HEK293 (cell line): ENCODE measurements at regions not wholly inside any gene's neighbourhood (a gene's known extent, or its start where the extent isn't known, plus 50 kb on each side); places are given as distances from the start of the nearest gene placed in this dataset.

Experiments used
- PRDM1 ChIP-seq: fragments of 450-650 bp; formaldehyde crosslinking; IDR thresholded peaks from 2 replicates; pipeline ENCODE4; 2016; ENCODE audit warnings: missing biosample characterization, missing genetic modification characterization
- ZBTB7A ChIP-seq: fragments of 450-650 bp; formaldehyde crosslinking; IDR thresholded peaks from 2 replicates; pipeline ENCODE4 v1.5.1; 2016; ENCODE audit warnings: low read depth, missing biosample characterization, missing genetic modification characterization
- ZFP37 ChIP-seq: fragments of 450-650 bp; formaldehyde crosslinking; IDR thresholded peaks from 2 replicates; pipeline ENCODE4 v1.5.1; 2016; ENCODE audit warnings: missing biosample characterization, missing genetic modification characterization
- ZNF23 ChIP-seq: fragments of 450-650 bp; formaldehyde crosslinking; IDR thresholded peaks from 2 replicates; pipeline ENCODE4 v1.5.1; 2016; ENCODE audit warnings: missing biosample characterization, missing genetic modification characterization, borderline replicate concordance
- ZNF24 ChIP-seq: fragments of 450-650 bp; formaldehyde crosslinking; IDR thresholded peaks from 2 replicates; pipeline ENCODE4 v1.5.1; 2016; ENCODE audit warnings: missing biosample characterization, missing genetic modification characterization
- ZNF623 ChIP-seq: fragments of 450-650 bp; formaldehyde crosslinking; IDR thresholded peaks from 2 replicates; pipeline ENCODE4 v1.5.1; 2016; ENCODE audit warnings: missing biosample characterization, missing genetic modification characterization
- ZNF747 ChIP-seq: fragments of 450-650 bp; formaldehyde crosslinking; IDR thresholded peaks from 2 replicates; pipeline ENCODE4 v1.5.1; 2016; ENCODE audit warnings: missing biosample characterization, missing genetic modification characterization
- ZNF830 ChIP-seq: fragments of 450-650 bp; IDR thresholded peaks from 2 replicates; pipeline ENCODE4 v1.5.0; 2018; ENCODE audit warnings: missing biosample characterization, missing genetic modification characterization, low read depth, mild to moderate bottlenecking, moderate library complexity
- TF ChIP-seq, protein P1 (sequence below): fragments of 450-650 bp; formaldehyde crosslinking; IDR thresholded peaks from 2 replicates; pipeline ENCODE4 v1.5.1; 2016; ENCODE audit warnings: missing biosample characterization, missing genetic modification characterization
- TF ChIP-seq, protein P2 (sequence below): fragments of 450-650 bp; formaldehyde crosslinking; IDR thresholded peaks from 2 replicates; pipeline ENCODE4 v1.5.1; 2016; ENCODE audit warnings: missing biosample characterization, missing genetic modification characterization
- TF ChIP-seq, protein P3 (sequence below): IDR thresholded peaks from 2 replicates; pipeline ENCODE4 v1.6.1; 2011; ENCODE audit warnings: mild to moderate bottlenecking, low read depth, low read length, borderline replicate concordance
- TF ChIP-seq, protein P4 (sequence below): fragments of 450-650 bp; formaldehyde crosslinking; IDR thresholded peaks from 2 replicates; pipeline ENCODE4 v1.5.1; 2016; ENCODE audit warnings: missing biosample characterization, missing genetic modification characterization

DNA sequence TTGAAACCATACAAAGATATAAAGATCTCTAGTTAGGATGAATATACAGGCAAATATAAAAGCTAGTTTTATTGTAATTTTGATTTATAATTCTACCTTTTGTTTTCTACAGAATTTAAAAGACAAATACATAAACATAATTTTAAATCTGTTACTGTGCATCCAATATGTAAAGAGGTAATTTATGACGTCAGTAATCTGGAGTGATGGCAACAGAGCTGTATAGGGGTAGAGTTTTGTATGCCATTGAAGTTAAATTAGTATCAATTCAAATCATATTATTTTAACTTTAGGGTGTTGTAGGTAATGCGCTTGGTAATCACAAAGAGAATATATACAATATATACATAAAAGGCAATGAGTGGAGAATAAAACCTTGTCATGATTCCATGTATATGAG lies 183.7 kb upstream of the ARHGAP24 start:
- TF ChIP-seq ZNF747, result no peak
- TF ChIP-seq, protein P1, sequence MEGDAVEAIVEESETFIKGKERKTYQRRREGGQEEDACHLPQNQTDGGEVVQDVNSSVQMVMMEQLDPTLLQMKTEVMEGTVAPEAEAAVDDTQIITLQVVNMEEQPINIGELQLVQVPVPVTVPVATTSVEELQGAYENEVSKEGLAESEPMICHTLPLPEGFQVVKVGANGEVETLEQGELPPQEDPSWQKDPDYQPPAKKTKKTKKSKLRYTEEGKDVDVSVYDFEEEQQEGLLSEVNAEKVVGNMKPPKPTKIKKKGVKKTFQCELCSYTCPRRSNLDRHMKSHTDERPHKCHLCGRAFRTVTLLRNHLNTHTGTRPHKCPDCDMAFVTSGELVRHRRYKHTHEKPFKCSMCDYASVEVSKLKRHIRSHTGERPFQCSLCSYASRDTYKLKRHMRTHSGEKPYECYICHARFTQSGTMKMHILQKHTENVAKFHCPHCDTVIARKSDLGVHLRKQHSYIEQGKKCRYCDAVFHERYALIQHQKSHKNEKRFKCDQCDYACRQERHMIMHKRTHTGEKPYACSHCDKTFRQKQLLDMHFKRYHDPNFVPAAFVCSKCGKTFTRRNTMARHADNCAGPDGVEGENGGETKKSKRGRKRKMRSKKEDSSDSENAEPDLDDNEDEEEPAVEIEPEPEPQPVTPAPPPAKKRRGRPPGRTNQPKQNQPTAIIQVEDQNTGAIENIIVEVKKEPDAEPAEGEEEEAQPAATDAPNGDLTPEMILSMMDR (tag by site-specific recombination), result no peak
- no peak for TF ChIP-seq ZBTB7A
- TF ChIP-seq ZNF23 (tag by site-specific recombination), result no peak
- no peak for TF ChIP-seq PRDM1 (tag by site-specific recombination)
- TF ChIP-seq, protein P2, sequence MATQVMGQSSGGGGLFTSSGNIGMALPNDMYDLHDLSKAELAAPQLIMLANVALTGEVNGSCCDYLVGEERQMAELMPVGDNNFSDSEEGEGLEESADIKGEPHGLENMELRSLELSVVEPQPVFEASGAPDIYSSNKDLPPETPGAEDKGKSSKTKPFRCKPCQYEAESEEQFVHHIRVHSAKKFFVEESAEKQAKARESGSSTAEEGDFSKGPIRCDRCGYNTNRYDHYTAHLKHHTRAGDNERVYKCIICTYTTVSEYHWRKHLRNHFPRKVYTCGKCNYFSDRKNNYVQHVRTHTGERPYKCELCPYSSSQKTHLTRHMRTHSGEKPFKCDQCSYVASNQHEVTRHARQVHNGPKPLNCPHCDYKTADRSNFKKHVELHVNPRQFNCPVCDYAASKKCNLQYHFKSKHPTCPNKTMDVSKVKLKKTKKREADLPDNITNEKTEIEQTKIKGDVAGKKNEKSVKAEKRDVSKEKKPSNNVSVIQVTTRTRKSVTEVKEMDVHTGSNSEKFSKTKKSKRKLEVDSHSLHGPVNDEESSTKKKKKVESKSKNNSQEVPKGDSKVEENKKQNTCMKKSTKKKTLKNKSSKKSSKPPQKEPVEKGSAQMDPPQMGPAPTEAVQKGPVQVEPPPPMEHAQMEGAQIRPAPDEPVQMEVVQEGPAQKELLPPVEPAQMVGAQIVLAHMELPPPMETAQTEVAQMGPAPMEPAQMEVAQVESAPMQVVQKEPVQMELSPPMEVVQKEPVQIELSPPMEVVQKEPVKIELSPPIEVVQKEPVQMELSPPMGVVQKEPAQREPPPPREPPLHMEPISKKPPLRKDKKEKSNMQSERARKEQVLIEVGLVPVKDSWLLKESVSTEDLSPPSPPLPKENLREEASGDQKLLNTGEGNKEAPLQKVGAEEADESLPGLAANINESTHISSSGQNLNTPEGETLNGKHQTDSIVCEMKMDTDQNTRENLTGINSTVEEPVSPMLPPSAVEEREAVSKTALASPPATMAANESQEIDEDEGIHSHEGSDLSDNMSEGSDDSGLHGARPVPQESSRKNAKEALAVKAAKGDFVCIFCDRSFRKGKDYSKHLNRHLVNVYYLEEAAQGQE (tag by site-specific recombination), result no peak
- no peak for TF ChIP-seq ZFP37 (tag by site-specific recombination)
- TF ChIP-seq ZNF830, result no peak
- TF ChIP-seq, protein P3, sequence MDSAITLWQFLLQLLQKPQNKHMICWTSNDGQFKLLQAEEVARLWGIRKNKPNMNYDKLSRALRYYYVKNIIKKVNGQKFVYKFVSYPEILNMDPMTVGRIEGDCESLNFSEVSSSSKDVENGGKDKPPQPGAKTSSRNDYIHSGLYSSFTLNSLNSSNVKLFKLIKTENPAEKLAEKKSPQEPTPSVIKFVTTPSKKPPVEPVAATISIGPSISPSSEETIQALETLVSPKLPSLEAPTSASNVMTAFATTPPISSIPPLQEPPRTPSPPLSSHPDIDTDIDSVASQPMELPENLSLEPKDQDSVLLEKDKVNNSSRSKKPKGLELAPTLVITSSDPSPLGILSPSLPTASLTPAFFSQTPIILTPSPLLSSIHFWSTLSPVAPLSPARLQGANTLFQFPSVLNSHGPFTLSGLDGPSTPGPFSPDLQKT, result no peak
- no peak for TF ChIP-seq ZNF623 (tag by site-specific recombination)
- TF ChIP-seq, protein P4, sequence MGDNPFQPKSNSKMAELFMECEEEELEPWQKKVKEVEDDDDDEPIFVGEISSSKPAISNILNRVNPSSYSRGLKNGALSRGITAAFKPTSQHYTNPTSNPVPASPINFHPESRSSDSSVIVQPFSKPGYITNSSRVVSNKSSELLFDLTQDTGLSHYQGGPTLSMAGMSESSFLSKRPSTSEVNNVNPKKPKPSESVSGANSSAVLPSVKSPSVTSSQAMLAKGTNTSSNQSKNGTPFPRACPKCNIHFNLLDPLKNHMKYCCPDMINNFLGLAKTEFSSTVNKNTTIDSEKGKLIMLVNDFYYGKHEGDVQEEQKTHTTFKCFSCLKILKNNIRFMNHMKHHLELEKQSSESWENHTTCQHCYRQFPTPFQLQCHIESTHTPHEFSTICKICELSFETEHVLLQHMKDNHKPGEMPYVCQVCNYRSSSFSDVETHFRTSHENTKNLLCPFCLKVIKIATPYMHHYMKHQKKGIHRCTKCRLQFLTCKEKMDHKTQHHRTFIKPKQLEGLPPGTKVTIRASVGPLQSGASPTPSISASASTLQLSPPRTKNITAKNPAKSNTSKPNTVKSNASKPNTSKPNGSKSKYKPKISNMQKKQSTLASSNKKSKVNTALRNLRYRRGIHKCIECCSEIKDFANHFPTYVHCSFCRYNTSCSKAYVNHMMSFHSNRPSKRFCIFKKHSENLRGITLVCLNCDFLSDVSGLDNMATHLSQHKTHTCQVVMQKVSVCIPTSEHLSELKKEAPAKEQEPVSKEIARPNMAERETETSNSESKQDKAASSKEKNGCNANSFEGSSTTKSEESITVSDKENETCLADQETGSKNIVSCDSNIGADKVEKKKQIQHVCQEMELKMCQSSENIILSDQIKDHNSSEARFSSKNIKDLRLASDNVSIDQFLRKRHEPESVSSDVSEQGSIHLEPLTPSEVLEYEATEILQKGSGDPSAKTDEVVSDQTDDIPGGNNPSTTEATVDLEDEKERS (tag by site-specific recombination), result no peak
- TF ChIP-seq ZNF24 (tag by site-specific recombination), result no peak
